ENCODE measurements at regions not wholly inside any gene's neighbourhood (a gene's known extent, or its start where the extent isn't known, plus 50 kb on each side); places are given as distances from the start of the nearest gene placed in this dataset.

GRCh38 chr18:66440433-66440832 is 163.5 kb downstream of the CDH19 start:
- 95% methylated on average over 6 of the region's 6 CpGs for WGBS
- Histone ChIP-seq H3K27me3 (ENCODE audit: control insufficient read depth in 2 of 2, insufficient read depth in 1 of 2, low read length in 1 of 2) (no peaks in the 10 kb centered on the region), H3K27ac (ENCODE audit: low read depth in 1 of 2, low read length in 1 of 2) (no peak overlapping the region), H3K4me3 (ENCODE audit: low read length in 2 of 2) (no peak overlapping the region), H3K4me1 (ENCODE audit: control insufficient read depth in 2 of 2, insufficient read depth in 2 of 2, low read length in 2 of 2) (no peaks in the 10 kb centered on the region), H3K36me3 (ENCODE audit: control insufficient read depth in 2 of 2, insufficient read depth in 2 of 2, low read length in 1 of 2) (no peaks in the 10 kb centered on the region), H3K9me3 (ENCODE audit: control insufficient read depth in 2 of 2, insufficient read depth in 1 of 2, low read length in 1 of 2) (peaks cover 0 to 15% of the 10 kb centered on the region in 2 donors)
- DNase-seq (ENCODE audit: low read depth in 6 of 9, low spot score in 9 of 9), result no peak

- DNase-seq (ENCODE audit: low read depth in 6 of 9, low spot score in 9 of 9), result no peak
- Histone ChIP-seq H3K36me3 (ENCODE audit: control insufficient read depth in 2 of 2, insufficient read depth in 2 of 2, low read length in 1 of 2) (no peaks in the 10 kb centered on the region), H3K4me1 (ENCODE audit: control insufficient read depth in 2 of 2, insufficient read depth in 2 of 2, low read length in 2 of 2) (no peaks in the 10 kb centered on the region), H3K27me3 (ENCODE audit: control insufficient read depth in 2 of 2, insufficient read depth in 1 of 2, low read length in 1 of 2) (no peaks in the 10 kb centered on the region), H3K4me3 (ENCODE audit: low read length in 2 of 2) (no peak overlapping the region), H3K27ac (ENCODE audit: low read depth in 1 of 2, low read length in 1 of 2) (no peak overlapping the region), H3K9me3 (ENCODE audit: control insufficient read depth in 2 of 2, insufficient read depth in 1 of 2, low read length in 1 of 2) (peaks cover 0 to 15% of the 10 kb centered on the region in 2 donors)
- WGBS, result 94% methylated on average over 7 of the region's 7 CpGs
These were observed 164.2 kb downstream of the CDH19 start for GRCh38 chr18:66439670-66440069.

GRCh38 chr18:66438711-66439536 is 165.0 kb downstream of the CDH19 start:
- Histone ChIP-seq H3K27me3 (ENCODE audit: control insufficient read depth in 2 of 2, insufficient read depth in 1 of 2, low read length in 1 of 2) (no peaks in the 10 kb centered on the region), H3K4me1 (ENCODE audit: control insufficient read depth in 2 of 2, insufficient read depth in 2 of 2, low read length in 2 of 2) (no peaks in the 10 kb centered on the region), H3K36me3 (ENCODE audit: control insufficient read depth in 2 of 2, insufficient read depth in 2 of 2, low read length in 1 of 2) (no peaks in the 10 kb centered on the region), H3K4me3 (ENCODE audit: low read length in 2 of 2) (no peak overlapping the region), H3K9me3 (ENCODE audit: control insufficient read depth in 2 of 2, insufficient read depth in 1 of 2, low read length in 1 of 2) (peaks cover 0 to 15% of the 10 kb centered on the region in 2 donors), H3K27ac (ENCODE audit: low read depth in 1 of 2, low read length in 1 of 2) (no peak overlapping the region)
- WGBS, result 93% methylated on average over 1 of the region's 1 CpG
- DNase-seq (ENCODE audit: low read depth in 6 of 9, low spot score in 9 of 9), result no peak

GRCh38 chr18:66432636-66433035 is 171.3 kb downstream of the CDH19 start:
- Histone ChIP-seq H3K4me3 (ENCODE audit: low read length in 2 of 2) (no peak overlapping the region), H3K27ac (ENCODE audit: low read depth in 1 of 2, low read length in 1 of 2) (no peak overlapping the region), H3K9me3 (ENCODE audit: control insufficient read depth in 2 of 2, insufficient read depth in 1 of 2, low read length in 1 of 2) (no peaks in the 10 kb centered on the region), H3K36me3 (ENCODE audit: control insufficient read depth in 2 of 2, insufficient read depth in 2 of 2, low read length in 1 of 2) (no peaks in the 10 kb centered on the region), H3K4me1 (ENCODE audit: control insufficient read depth in 2 of 2, insufficient read depth in 2 of 2, low read length in 2 of 2) (no peaks in the 10 kb centered on the region), H3K27me3 (ENCODE audit: control insufficient read depth in 2 of 2, insufficient read depth in 1 of 2, low read length in 1 of 2) (no peaks in the 10 kb centered on the region)
- WGBS, result 90% methylated on average over 1 of the region's 1 CpG
- DNase-seq (ENCODE audit: low read depth in 6 of 9, low spot score in 9 of 9), result no peak

GRCh38 chr18:66428795-66429194 is 175.1 kb downstream of the CDH19 start:
- no peak for DNase-seq (ENCODE audit: low read depth in 6 of 9, low spot score in 9 of 9)
- Histone ChIP-seq H3K27ac (ENCODE audit: low read depth in 1 of 2, low read length in 1 of 2) (no peak overlapping the region), H3K9me3 (ENCODE audit: control insufficient read depth in 2 of 2, insufficient read depth in 1 of 2, low read length in 1 of 2) (no peaks in the 10 kb centered on the region), H3K4me3 (ENCODE audit: low read length in 2 of 2) (no peak overlapping the region), H3K27me3 (ENCODE audit: control insufficient read depth in 2 of 2, insufficient read depth in 1 of 2, low read length in 1 of 2) (no peaks in the 10 kb centered on the region), H3K4me1 (ENCODE audit: control insufficient read depth in 2 of 2, insufficient read depth in 2 of 2, low read length in 2 of 2) (no peaks in the 10 kb centered on the region), H3K36me3 (ENCODE audit: control insufficient read depth in 2 of 2, insufficient read depth in 2 of 2, low read length in 1 of 2) (no peaks in the 10 kb centered on the region)
- 92% methylated on average over 1 of the region's 1 CpG for WGBS

GRCh38 chr18:66419400-66419799 is 184.5 kb downstream of the CDH19 start:
- H3K4me3 ChIP-seq (ENCODE audit: low read length in 2 of 2), result no peak overlapping the region
- no peaks in the 10 kb centered on the region for H3K36me3 ChIP-seq (ENCODE audit: control insufficient read depth in 2 of 2, insufficient read depth in 2 of 2, low read length in 1 of 2)
- no peaks in the 10 kb centered on the region for H3K4me1 ChIP-seq (ENCODE audit: control insufficient read depth in 2 of 2, insufficient read depth in 2 of 2, low read length in 2 of 2)
- DNase-seq (ENCODE audit: low read depth in 6 of 9, low spot score in 9 of 9), result no peak
- H3K27me3 ChIP-seq (ENCODE audit: control insufficient read depth in 2 of 2, insufficient read depth in 1 of 2, low read length in 1 of 2), result no peaks in the 10 kb centered on the region
- H3K27ac ChIP-seq (ENCODE audit: low read depth in 1 of 2, low read length in 1 of 2), result no peak overlapping the region
- WGBS, result 94% methylated on average over 5 of the region's 5 CpGs
- H3K9me3 ChIP-seq (ENCODE audit: control insufficient read depth in 2 of 2, insufficient read depth in 1 of 2, low read length in 1 of 2), result no peaks in the 10 kb centered on the region

GRCh38 chr18:66410692-66411091 is 193.2 kb downstream of the CDH19 start:
- Histone ChIP-seq H3K9me3 (ENCODE audit: control insufficient read depth in 2 of 2, insufficient read depth in 1 of 2, low read length in 1 of 2) (no peaks in the 10 kb centered on the region), H3K4me1 (ENCODE audit: control insufficient read depth in 2 of 2, insufficient read depth in 2 of 2, low read length in 2 of 2) (no peaks in the 10 kb centered on the region), H3K4me3 (ENCODE audit: low read length in 2 of 2) (no peak overlapping the region), H3K36me3 (ENCODE audit: control insufficient read depth in 2 of 2, insufficient read depth in 2 of 2, low read length in 1 of 2) (no peaks in the 10 kb centered on the region), H3K27me3 (ENCODE audit: control insufficient read depth in 2 of 2, insufficient read depth in 1 of 2, low read length in 1 of 2) (no peaks in the 10 kb centered on the region), H3K27ac (ENCODE audit: low read depth in 1 of 2, low read length in 1 of 2) (no peak overlapping the region)
- WGBS, result 86% methylated on average over 3 of the region's 3 CpGs
- no peak for DNase-seq (ENCODE audit: low read depth in 6 of 9, low spot score in 9 of 9)

- H3K27me3 ChIP-seq (ENCODE audit: control insufficient read depth in 2 of 2, insufficient read depth in 1 of 2, low read length in 1 of 2), result no peaks in the 10 kb centered on the region
- no peak for DNase-seq (ENCODE audit: low read depth in 6 of 9, low spot score in 9 of 9)
- 98% methylated on average over 30 of the region's 30 CpGs for WGBS
These were observed 208.1 kb downstream of the CDH19 start for GRCh38 chr18:66395671-66396218.

GRCh38 chr18:66393463-66393862 is 210.4 kb downstream of the CDH19 start:
- no peaks in the 10 kb centered on the region for H3K4me1 ChIP-seq (ENCODE audit: control insufficient read depth in 2 of 2, insufficient read depth in 2 of 2, low read length in 2 of 2)
- H3K4me3 ChIP-seq (ENCODE audit: low read length in 2 of 2), result no peak overlapping the region
- H3K36me3 ChIP-seq (ENCODE audit: control insufficient read depth in 2 of 2, insufficient read depth in 2 of 2, low read length in 1 of 2), result no peaks in the 10 kb centered on the region
- H3K27ac ChIP-seq (ENCODE audit: low read depth in 1 of 2, low read length in 1 of 2), result no peak overlapping the region
- WGBS, result 86% methylated on average over 1 of the region's 1 CpG
- H3K9me3 ChIP-seq (ENCODE audit: control insufficient read depth in 2 of 2, insufficient read depth in 1 of 2, low read length in 1 of 2), result peaks cover 0 to 11% of the 10 kb centered on the region in 2 donors
- no peak for DNase-seq (ENCODE audit: low read depth in 6 of 9, low spot score in 9 of 9)
- H3K27me3 ChIP-seq (ENCODE audit: control insufficient read depth in 2 of 2, insufficient read depth in 1 of 2, low read length in 1 of 2), result no peaks in the 10 kb centered on the region

More at GRCh38 chr18:66395671-66396218, 208.1 kb downstream of the CDH19 start:
- Histone ChIP-seq H3K36me3 (ENCODE audit: control insufficient read depth in 2 of 2, insufficient read depth in 2 of 2, low read length in 1 of 2) (no peaks in the 10 kb centered on the region), H3K27ac (ENCODE audit: low read depth in 1 of 2, low read length in 1 of 2) (no peak overlapping the region), H3K9me3 (ENCODE audit: control insufficient read depth in 2 of 2, insufficient read depth in 1 of 2, low read length in 1 of 2) (peaks cover 0 to 6% of the 10 kb centered on the region in 2 donors), H3K4me3 (ENCODE audit: low read length in 2 of 2) (no peak overlapping the region), H3K4me1 (ENCODE audit: control insufficient read depth in 2 of 2, insufficient read depth in 2 of 2, low read length in 2 of 2) (no peaks in the 10 kb centered on the region)
